Left lung (tissue), 4 donors: ENCODE measurements at regions not wholly inside any gene's neighbourhood (a gene's known extent, or its start where the extent isn't known, plus 50 kb on each side); places are given as distances from the start of the nearest gene placed in this dataset.

Experiments
- ATAC-seq: fragments of 200-7000 bp; cut with Tn5 transposase; one replicate; pipeline ENCODE4 v1.9.1; 2020; ENCODE audit warnings: moderate library complexity
- DNase-seq, 4 donors: peaks; one replicate each; pipeline ENCODE4 v3.0.0-alpha.2; 2013 to 2020
- H3K27ac ChIP-seq, 2 donors: fragments of 200-600 bp; sonication (generic) in 1 of 2; one replicate each; pipeline versions ENCODE4 v1.5.0 to v1.8.0; 2020 to 2021
- H3K27me3 ChIP-seq, 2 donors: fragments of 200-600 bp; sonication (generic) in 1 of 2; one replicate each; pipeline versions ENCODE4 v1.5.0 to v1.8.0; 2020 to 2021
- H3K36me3 ChIP-seq, 2 donors: fragments of 200-600 bp; sonication (generic) in 1 of 2; one replicate each; pipeline versions ENCODE4 v1.5.0 to v1.8.0; 2020 to 2021
- H3K4me1 ChIP-seq, 2 donors: fragments of 200-600 bp; one replicate each; pipeline ENCODE4 v1.8.0; 2021
- H3K4me3 ChIP-seq, 2 donors: fragments of 200-600 bp; sonication (generic) in 1 of 2; one replicate each; pipeline versions ENCODE4 v1.5.0 to v1.8.0; 2020 to 2021; ENCODE audit warnings: mild to moderate bottlenecking in 1 of 2
- H3K9me3 ChIP-seq, 2 donors: fragments of 200-600 bp; sonication (generic) in 1 of 2; one replicate each; pipeline versions ENCODE4 v1.5.0 to v1.8.0; 2020 to 2021
- CTCF ChIP-seq, 2 donors: fragments of 200-600 bp; sonication (generic) in 1 of 2; IDR thresholded peaks; one replicate each; pipeline versions ENCODE4 v1.5.0 to v1.8.0; 2021; ENCODE audit warnings: antibody characterized with exemption in 2 of 2
- intact Hi-C, 2 donors: fragments of 100-400 bp; cut with DNase I; formaldehyde crosslinking; loops; one replicate each; pipeline versions ENCODE4 v1.11.2 to v1.14.2; 2022
- donor health status: DM: no; HTN: yes; CAD: no.
- donor health status: DM: no; HTN: no; CAD: no.

- Histone ChIP-seq H3K4me1 (no peaks in the 10 kb centered on the region), H3K27ac (no peak overlapping the region), H3K4me3 (no peak overlapping the region), H3K36me3 (no peaks in the 10 kb centered on the region), H3K27me3 (peaks cover 0 to 40% of the 10 kb centered on the region in 2 donors), H3K9me3 (no peaks in the 10 kb centered on the region)
- TF ChIP-seq CTCF (IDR thresholded peaks at IDR 0.05) = no peak
- DNase-seq (no peak), ATAC-seq (no peak)
- intact Hi-C loops = no loop called here
Observed at GRCh38 chr11:119894916-119895315, 165.9 kb upstream of the NECTIN1 start.

GRCh38 chr11:119892311-119892808 lies 163.4 kb upstream of the NECTIN1 start:
- no peak overlapping the region for H3K4me3 ChIP-seq
- ATAC-seq = no peak
- intact Hi-C loops = no loop called here
- TF ChIP-seq CTCF (IDR thresholded peaks at IDR 0.05) = no peak
- no peaks in the 10 kb centered on the region for H3K9me3 ChIP-seq
- no peaks in the 10 kb centered on the region for H3K4me1 ChIP-seq
- H3K27me3 ChIP-seq = peaks cover 0 to 46% of the 10 kb centered on the region in 2 donors
- no peak overlapping the region for H3K27ac ChIP-seq
- no peaks in the 10 kb centered on the region for H3K36me3 ChIP-seq
- DNase-seq = no peak

DNA sequence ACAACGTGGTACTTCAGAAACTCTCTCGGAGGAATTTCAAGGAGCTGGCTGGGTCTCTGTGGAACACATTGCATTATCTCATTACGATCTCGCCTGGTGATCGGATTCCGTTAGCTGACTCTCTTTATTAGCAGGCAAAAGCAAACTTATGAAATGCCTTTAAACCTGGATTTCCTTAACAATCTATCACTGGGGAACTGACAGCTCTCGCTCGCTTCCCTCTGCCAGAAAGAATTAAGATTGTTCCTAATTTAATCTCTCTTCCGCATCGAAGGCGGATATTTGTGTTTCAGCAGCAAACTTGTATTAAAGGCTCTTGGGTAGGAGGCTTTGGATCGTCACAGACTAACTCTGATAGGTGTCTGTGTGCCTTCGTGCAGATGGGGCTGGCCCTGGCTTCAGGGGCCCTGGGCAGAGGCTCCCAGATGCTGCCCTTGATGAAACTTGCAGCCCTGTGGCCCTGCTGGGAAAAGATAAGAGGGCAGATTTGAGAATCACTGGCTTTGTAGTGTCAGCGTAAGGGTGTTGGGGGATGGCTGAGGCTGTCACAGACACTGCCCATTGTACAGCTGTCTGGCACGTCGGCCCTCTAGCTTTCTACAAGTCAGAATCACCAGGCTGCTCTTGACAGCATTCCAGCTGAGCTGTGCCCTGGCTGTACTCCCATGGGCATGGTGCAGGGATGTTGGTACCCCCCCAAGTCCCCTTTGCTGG lies 162.2 kb upstream of the NECTIN1 start:
- Histone ChIP-seq H3K36me3 (no peaks in the 10 kb centered on the region), H3K27ac (no peak overlapping the region), H3K27me3 (peaks cover 0 to 58% of the 10 kb centered on the region in 2 donors), H3K4me1 (no peaks in the 10 kb centered on the region), H3K4me3 (no peak overlapping the region), H3K9me3 (no peaks in the 10 kb centered on the region)
- ATAC-seq (no peak), DNase-seq (no peak)
- no peak for TF ChIP-seq CTCF (IDR thresholded peaks at IDR 0.05)
- intact Hi-C loops = no loop called here

DNA sequence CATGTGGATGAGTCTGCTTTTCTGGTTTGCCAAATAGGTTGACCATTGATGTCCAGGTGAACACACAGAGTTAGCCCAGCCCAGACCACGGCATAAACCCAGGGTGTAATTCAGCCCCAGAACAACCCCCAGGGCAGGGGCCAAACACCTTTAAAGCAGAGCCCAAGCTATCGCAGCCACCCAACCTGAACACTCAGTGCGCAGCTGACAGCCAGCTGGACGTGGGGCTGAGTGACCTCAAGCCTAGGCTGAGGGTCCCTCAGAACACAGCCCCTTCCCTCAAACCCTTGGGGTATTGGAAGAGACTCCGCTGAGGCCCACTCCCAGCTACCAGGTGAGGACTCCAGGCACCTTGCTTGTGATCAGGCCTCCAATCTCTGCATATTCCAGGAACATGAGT lies 161.5 kb upstream of the NECTIN1 start:
- Histone ChIP-seq H3K9me3 (no peaks in the 10 kb centered on the region), H3K4me3 (no peak overlapping the region), H3K4me1 (no peaks in the 10 kb centered on the region), H3K27me3 (peaks cover 0 to 63% of the 10 kb centered on the region in 2 donors), H3K27ac (no peak overlapping the region), H3K36me3 (no peaks in the 10 kb centered on the region)
- no peak for DNase-seq
- ATAC-seq = no peak
- TF ChIP-seq CTCF (IDR thresholded peaks at IDR 0.05) = no peak
- intact Hi-C loops = no loop called here

DNA sequence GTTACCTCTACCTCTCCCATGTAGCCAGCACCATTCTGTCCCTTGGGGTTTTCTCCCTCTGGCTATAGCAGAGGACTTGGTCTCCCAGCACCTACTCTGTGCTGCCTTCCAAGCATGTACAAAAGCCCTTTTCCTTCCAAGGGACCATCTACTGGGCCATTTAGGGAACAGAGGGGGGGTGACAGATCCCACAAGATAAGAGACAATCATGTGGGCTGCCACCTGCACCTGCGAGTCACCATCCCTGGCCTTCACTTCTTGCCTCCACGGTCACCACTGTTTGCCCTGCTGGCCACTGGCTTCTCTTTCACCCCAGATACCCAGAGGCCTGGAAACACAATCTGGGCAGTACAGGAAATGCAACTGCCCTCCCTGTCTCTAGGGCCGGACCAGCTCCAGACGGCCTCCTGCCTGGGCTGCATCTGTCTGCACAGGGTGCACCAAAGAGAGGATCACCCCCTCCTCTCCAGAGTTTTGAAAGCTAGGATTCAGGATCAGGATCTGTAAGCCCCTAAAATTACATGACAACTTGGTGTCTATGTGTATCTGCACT lies 160.8 kb upstream of the NECTIN1 start:
- ATAC-seq (no peak), DNase-seq (no peak)
- TF ChIP-seq CTCF (IDR thresholded peaks at IDR 0.05) = no peak
- no peaks in the 10 kb centered on the region for H3K9me3 ChIP-seq
- H3K4me3 ChIP-seq = no peak overlapping the region
- peaks cover 0 to 64% of the 10 kb centered on the region in 2 donors for H3K27me3 ChIP-seq
- intact Hi-C loops = no loop called here
- H3K27ac ChIP-seq = no peak overlapping the region
- no peaks in the 10 kb centered on the region for H3K4me1 ChIP-seq
- no peaks in the 10 kb centered on the region for H3K36me3 ChIP-seq
